Astrocyte (in vitro differentiated cells and primary cell): ENCODE measurements at regions not wholly inside any gene's neighbourhood (a gene's known extent, or its start where the extent isn't known, plus 50 kb on each side); places are given as distances from the start of the nearest gene placed in this dataset.

ENCODE experiments used
- EZH2 ChIP-seq: IDR thresholded peaks from 2 replicates; pipeline ENCODE4 v1.6.1; 2012; ENCODE audit warnings: mild to moderate bottlenecking, low read length, inconsistent platforms; ENCODE audit not compliant: insufficient read depth
- TF ChIP-seq, protein P1 (sequence below): IDR thresholded peaks from 2 replicates; pipeline ENCODE4 v1.5.1; 2011; ENCODE audit warnings: low read depth, mild to moderate bottlenecking, inconsistent platforms, low read length, moderate library complexity; ENCODE audit not compliant: insufficient read depth

DNA sequence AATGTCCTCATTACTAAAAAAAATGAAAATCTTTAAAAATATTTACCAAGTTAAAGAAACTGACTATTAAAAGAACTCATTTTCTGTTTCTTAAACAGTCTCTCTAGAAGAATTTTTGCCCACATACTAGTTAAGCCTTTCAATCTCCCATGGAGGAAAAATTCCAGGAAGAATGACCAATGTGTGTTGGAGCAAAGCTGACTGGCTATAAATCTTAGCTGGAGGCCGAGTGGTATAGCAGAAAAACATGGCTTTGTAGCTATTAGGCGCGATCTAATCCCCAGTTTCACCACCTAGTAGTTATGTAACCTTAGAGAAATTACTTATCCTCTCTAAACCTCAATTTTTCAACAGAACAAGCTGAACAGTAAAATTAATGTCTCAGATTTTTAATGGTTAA is 135.5 kb upstream of the PRLR start:
- TF ChIP-seq, protein P1, sequence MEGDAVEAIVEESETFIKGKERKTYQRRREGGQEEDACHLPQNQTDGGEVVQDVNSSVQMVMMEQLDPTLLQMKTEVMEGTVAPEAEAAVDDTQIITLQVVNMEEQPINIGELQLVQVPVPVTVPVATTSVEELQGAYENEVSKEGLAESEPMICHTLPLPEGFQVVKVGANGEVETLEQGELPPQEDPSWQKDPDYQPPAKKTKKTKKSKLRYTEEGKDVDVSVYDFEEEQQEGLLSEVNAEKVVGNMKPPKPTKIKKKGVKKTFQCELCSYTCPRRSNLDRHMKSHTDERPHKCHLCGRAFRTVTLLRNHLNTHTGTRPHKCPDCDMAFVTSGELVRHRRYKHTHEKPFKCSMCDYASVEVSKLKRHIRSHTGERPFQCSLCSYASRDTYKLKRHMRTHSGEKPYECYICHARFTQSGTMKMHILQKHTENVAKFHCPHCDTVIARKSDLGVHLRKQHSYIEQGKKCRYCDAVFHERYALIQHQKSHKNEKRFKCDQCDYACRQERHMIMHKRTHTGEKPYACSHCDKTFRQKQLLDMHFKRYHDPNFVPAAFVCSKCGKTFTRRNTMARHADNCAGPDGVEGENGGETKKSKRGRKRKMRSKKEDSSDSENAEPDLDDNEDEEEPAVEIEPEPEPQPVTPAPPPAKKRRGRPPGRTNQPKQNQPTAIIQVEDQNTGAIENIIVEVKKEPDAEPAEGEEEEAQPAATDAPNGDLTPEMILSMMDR: no peak
- no peak for TF ChIP-seq EZH2
